Stimulated activated memory B cell treated with anti-CD40 and anti-IgM and Interleukin-4, amounts not matched to agents 10 μg/mL and 1 μg/mL and 100 μg/mL, for 72 hours (primary cell): ENCODE measurements at regions not wholly inside any gene's neighbourhood (a gene's known extent, or its start where the extent isn't known, plus 50 kb on each side); places are given as distances from the start of the nearest gene placed in this dataset.

ENCODE experiments used
- ATAC-seq: fragments of 150-1000 bp; cut with Tn5 transposase; 2 replicates; pipeline ENCODE4 v1.10.0; 2021
- H3K27ac Mint-ChIP-seq: one replicate; pipeline ENCODE4 v1.8.0; 2022; ENCODE audit warnings: mild to moderate bottlenecking, mixed read lengths
- H3K27me3 Mint-ChIP-seq: one replicate; pipeline ENCODE4 v1.8.0; 2022; ENCODE audit warnings: mixed read lengths
- H3K36me3 Mint-ChIP-seq: one replicate; pipeline ENCODE4 v1.8.0; 2022; ENCODE audit warnings: mixed read lengths
- H3K4me1 Mint-ChIP-seq: one replicate; pipeline ENCODE4 v1.8.0; 2022; ENCODE audit warnings: mixed read lengths
- H3K4me3 Mint-ChIP-seq: one replicate; pipeline ENCODE4 v1.8.0; 2022; ENCODE audit warnings: mild to moderate bottlenecking, moderate library complexity, mixed read lengths
- H3K9me3 Mint-ChIP-seq: one replicate; pipeline ENCODE4 v1.8.0; 2022; ENCODE audit warnings: mixed read lengths

DNA sequence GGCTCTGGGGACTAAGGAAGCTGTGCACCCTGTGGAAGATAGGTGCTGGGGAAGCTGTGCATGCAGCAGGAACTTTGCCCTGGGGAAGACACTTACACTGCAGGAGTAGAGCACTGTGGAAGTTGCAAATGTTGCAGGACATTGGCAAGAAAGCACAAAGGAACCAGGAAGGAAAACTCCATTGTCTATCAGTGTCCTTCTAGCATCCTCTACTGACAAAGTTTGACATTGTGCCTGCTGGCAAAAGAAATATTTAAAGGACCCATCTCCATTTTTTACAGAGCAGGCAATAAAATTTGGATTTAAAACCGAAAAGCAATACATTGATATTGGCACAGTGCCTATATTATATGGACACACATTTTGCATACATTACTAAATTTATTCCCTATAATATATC is 394.1 kb downstream of the PBX1 start:
- Mint-ChIP-seq H3K36me3 (no peaks in the 10 kb centered on the region), H3K9me3 (peaks cover 11% of the 10 kb centered on the region), H3K27ac (no peak overlapping the region), H3K4me1 (no peaks in the 10 kb centered on the region), H3K4me3 (no peak overlapping the region), H3K27me3 (no peaks in the 10 kb centered on the region)
- ATAC-seq: no peak

DNA sequence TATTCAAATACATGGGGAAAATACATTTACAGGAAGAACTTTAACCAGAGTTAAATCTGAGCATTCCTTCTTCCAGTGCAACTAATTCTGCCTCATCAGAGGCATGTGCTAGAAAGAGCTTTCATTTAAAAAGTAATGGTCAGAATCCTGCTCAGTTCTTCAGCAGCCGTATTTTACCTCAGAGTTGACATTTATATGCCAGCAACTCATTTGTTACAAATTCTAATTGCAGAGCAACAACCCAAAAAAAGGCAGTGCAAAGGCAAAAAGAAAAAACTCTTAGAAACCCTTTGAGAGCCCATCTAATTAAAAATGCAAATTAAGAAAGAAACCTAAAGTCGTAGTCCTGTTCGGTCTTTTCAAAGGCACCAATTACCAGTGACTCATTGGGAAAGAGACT is 392.5 kb downstream of the PBX1 start:
- H3K27ac Mint-ChIP-seq: no peak overlapping the region
- no peak overlapping the region for H3K4me3 Mint-ChIP-seq
- no peaks in the 10 kb centered on the region for H3K27me3 Mint-ChIP-seq
- peaks cover 10% of the 10 kb centered on the region for H3K9me3 Mint-ChIP-seq
- H3K36me3 Mint-ChIP-seq: no peaks in the 10 kb centered on the region
- no peaks in the 10 kb centered on the region for H3K4me1 Mint-ChIP-seq
- ATAC-seq: no peak

DNA sequence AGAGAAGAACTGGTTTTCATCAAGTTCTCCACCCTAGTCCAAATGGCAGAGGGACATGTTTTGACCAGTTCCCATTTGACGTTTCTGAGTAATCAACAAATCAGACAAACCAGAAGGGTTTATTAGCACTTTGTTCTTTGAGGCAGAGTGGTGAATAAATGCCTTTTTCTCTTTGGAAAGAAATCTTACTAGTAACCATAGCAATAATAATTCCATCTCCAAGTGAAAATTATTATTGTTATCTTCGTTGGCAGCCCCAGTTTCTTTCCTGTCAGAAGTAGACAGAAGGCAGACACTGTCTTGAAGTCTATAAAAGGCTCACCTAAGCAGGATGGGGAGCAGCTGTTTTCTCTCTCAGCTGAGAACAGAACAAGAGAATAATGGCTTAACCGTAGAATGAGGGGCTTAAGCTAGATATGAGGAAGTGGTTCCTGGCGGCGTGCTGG is 391.6 kb downstream of the PBX1 start:
- Mint-ChIP-seq H3K27me3 (no peaks in the 10 kb centered on the region), H3K27ac (no peak overlapping the region), H3K9me3 (peaks cover 10% of the 10 kb centered on the region), H3K4me3 (no peak overlapping the region), H3K4me1 (no peaks in the 10 kb centered on the region), H3K36me3 (no peaks in the 10 kb centered on the region)
- ATAC-seq: no peak

DNA sequence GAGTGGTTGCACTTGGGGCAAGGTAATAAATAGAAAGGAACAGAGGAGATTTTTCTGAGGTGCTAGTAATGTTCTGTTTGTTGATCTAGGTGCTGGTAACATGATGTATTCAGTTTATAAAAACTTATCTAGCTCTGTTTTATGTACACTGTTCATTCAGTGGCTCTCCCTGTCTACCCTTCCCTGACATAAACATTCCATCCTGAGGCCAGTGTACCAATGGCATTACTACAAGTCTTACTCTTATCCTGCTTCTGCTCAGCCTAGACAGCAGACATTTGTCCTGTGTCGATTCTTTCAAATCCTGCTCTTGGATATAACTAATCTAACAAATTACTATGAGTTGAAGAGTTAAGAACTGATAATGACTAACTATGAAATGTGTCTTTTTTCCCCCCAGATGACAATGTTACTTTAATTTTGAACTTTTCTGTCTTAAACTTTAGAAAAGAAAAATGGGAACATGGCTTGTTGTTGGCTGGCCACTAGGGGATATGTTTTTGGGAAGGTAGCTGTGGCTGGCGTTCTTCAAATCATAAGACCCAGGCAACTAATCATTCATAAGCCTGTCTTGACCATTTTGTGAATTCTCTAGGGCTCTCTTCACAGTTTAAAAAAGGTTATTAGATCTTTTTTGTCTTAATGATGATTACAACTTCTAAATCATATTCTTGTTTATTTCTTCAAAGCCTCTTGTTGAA is 390.9 kb downstream of the PBX1 start:
- H3K4me1 Mint-ChIP-seq: no peaks in the 10 kb centered on the region
- H3K36me3 Mint-ChIP-seq: no peaks in the 10 kb centered on the region
- H3K27me3 Mint-ChIP-seq: no peaks in the 10 kb centered on the region
- no peak overlapping the region for H3K4me3 Mint-ChIP-seq
- no peak for ATAC-seq
- H3K27ac Mint-ChIP-seq: no peak overlapping the region
- H3K9me3 Mint-ChIP-seq: peaks cover 10% of the 10 kb centered on the region

DNA sequence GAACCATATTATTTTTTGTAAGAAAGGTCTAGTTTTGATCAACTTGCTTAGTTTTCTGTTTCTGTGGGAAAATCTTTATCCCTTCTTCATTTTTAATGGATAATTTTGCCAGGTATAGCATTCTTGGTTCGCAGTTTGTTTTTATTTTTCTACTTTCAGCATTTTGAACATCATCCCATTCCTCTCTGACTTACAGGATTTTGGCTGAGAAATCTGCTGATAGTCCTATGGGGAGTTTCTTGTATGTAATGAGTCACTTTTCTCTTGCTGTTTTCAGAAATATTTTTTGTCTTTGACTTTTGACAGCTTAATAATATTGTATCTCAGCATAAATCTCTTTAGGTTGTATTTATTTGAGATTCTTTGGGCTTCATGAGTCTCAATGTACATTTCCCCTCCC is 389.1 kb downstream of the PBX1 start:
- Mint-ChIP-seq H3K9me3 (peaks cover 12% of the 10 kb centered on the region), H3K27ac (no peak overlapping the region), H3K4me1 (no peaks in the 10 kb centered on the region), H3K36me3 (no peaks in the 10 kb centered on the region), H3K4me3 (no peak overlapping the region), H3K27me3 (no peaks in the 10 kb centered on the region)
- no peak for ATAC-seq

DNA sequence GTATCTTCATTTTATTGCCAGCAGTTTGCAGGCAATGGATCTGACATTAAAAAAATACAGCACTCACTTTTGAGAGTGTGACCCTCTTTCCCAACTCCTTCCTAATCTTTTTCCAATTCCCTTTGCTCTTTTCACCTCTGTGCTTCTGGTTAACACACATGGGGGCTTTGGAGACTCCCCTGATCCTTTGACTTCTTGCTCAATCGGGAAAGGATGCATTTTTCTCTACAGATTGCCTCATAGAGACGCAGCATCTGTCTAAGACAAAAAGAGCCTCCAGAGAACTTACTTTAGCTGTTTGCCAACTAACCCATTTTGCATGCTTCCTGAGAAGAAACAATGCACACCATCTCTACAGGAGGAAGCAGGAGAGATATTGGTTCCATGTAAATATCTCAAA is 378.3 kb downstream of the PBX1 start:
- H3K9me3 Mint-ChIP-seq: peaks cover under 1% of the 10 kb centered on the region
- H3K36me3 Mint-ChIP-seq: no peaks in the 10 kb centered on the region
- H3K27ac Mint-ChIP-seq: no peak overlapping the region
- no peaks in the 10 kb centered on the region for H3K4me1 Mint-ChIP-seq
- no peaks in the 10 kb centered on the region for H3K27me3 Mint-ChIP-seq
- no peak for ATAC-seq
- no peak overlapping the region for H3K4me3 Mint-ChIP-seq

DNA sequence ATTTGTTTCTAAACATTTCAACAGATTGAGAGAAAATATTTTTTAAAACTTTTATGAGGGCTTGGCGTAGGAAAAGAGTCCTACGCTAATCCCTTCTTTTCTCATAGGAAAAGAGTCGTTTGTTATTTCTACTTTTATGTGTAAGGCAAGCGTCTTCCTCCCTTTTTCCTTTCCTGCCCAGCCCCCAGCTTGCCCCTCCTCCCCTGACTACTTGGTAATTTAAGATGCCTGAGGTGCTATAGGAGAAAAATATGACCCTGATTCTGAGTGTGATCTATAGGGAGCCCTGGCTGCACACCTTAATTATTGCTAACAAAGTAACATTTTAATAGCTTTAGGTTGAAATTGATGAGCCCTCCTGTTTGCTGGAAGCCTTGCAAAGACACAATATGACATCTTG is 373.6 kb downstream of the PBX1 start:
- no peak overlapping the region for H3K27ac Mint-ChIP-seq
- no peaks in the 10 kb centered on the region for H3K27me3 Mint-ChIP-seq
- no peak for ATAC-seq
- H3K9me3 Mint-ChIP-seq: peaks cover 2% of the 10 kb centered on the region
- no peaks in the 10 kb centered on the region for H3K36me3 Mint-ChIP-seq
- no peaks in the 10 kb centered on the region for H3K4me1 Mint-ChIP-seq
- H3K4me3 Mint-ChIP-seq: no peak overlapping the region

DNA sequence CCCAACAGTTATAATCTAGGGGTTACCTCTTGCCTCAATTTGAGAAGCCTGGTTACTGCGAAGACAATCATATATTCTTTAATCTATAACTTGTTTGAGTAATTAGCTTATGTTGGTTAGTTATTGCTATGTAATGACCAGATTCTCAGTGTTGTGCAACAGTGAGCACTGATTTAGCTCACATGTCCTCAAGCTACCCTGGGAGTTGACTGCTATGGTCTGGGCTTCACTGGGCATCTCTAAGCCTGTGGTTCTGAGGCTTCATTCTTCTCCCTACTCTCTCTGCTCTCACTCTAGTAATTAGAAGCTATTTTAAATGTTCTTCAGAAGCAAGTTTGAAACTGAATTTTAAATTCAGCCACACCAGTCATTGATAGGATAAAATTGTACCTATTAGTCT is 371.8 kb downstream of the PBX1 start:
- Mint-ChIP-seq H3K27ac (no peak overlapping the region), H3K36me3 (no peaks in the 10 kb centered on the region), H3K4me1 (no peaks in the 10 kb centered on the region), H3K27me3 (no peaks in the 10 kb centered on the region), H3K9me3 (peaks cover 2% of the 10 kb centered on the region), H3K4me3 (no peak overlapping the region)
- no peak for ATAC-seq

DNA sequence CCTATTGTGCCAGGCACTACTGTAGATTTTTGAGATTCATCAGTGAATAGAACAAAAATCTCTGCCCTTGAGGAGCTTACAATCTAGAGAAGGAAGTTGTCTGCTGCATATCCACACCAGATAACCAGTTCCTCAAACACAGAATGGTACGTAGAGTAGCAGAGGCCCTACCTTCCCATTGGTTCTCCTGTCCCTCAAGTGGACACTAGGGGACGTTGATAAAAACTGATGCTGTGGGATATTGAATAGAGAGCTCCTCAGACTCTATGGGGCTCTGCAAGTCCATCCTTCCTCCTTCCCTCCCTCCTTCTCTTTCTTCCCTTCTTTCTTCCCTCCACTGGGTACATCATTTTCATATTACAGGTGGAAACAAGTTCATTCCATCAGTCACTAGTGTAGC is 371.3 kb downstream of the PBX1 start:
- no peak for ATAC-seq
- Mint-ChIP-seq H3K27ac (no peak overlapping the region), H3K9me3 (peaks cover 2% of the 10 kb centered on the region), H3K4me1 (no peaks in the 10 kb centered on the region), H3K36me3 (no peaks in the 10 kb centered on the region), H3K4me3 (no peak overlapping the region), H3K27me3 (no peaks in the 10 kb centered on the region)

DNA sequence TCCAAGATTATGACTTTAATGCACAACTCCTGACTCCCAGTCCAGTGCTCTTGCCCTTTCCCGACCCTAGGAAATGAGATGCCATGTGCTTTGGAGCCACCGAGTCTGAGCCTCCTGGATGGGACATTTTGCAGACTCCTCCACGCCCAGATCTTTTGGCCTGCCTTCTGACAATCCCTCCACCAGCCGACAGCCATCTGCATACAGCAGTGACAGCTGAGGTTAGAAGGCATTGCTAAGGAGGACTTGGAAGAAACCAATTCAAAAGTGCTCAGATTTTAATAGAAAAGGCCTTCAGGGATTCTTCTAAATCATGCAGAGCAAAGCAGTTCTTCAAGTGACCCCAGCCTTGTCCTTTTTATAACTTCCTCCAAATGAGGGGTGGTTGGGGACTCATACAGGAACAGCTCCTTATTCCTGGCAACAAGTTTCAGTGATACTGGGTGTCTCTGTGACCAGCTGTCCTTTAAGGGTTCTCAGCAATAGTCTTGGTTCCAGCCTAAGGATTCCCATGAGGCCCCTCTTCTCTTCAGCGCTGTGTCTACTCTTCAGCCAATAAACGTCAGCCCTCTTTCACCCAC is 369.3 kb downstream of the PBX1 start:
- H3K27ac Mint-ChIP-seq: no peak overlapping the region

DNA sequence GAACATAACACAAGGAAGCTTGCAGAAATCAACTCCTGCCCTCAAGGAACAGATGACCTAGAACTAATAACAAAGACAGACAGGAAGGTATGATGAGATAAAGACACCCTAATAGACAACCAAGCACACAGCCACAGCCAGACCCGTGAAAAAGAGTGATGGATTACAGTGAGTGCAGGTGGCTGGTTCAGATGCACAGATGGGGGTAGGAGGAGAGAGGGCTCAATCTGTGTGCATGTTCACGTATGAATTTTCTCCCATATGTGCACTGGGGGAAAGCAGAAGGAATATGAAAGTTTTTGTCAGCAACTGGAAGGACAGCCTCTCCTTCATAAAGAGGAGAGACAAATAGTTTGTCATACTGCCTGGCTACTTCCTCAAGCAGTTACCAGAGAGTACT is 367.1 kb downstream of the PBX1 start:
- Mint-ChIP-seq H3K27ac (no peak overlapping the region), H3K36me3 (no peaks in the 10 kb centered on the region), H3K9me3 (peaks cover 2% of the 10 kb centered on the region)

More for the DNA sequence above, 369.3 kb downstream of the PBX1 start:
- Mint-ChIP-seq H3K4me3 (no peak overlapping the region), H3K9me3 (peaks cover 2% of the 10 kb centered on the region), H3K4me1 (no peaks in the 10 kb centered on the region), H3K36me3 (no peaks in the 10 kb centered on the region), H3K27me3 (no peaks in the 10 kb centered on the region)
- ATAC-seq: no peak

DNA sequence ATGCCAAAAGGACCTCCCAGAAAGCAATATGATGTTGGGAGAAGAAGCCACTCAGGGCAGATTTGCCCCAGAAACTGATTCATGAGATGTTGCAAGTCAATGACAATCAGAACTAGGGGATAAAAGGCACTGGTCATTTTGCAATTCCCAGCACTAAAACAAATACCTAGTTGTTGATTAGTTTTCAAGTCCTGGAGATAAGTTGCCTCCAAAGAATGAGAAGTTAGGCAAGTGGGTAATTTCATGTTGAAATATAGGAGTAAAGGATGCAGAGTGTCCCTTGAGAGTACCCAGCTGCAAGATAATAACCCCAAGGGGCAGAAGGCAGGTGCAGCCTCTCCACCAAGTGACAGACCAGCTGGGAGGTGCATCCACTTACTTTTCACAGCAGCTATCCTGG is 363.6 kb downstream of the PBX1 start:
- Mint-ChIP-seq H3K4me1 (no peaks in the 10 kb centered on the region), H3K27me3 (no peaks in the 10 kb centered on the region), H3K27ac (no peak overlapping the region), H3K4me3 (no peak overlapping the region), H3K9me3 (no peaks in the 10 kb centered on the region), H3K36me3 (no peaks in the 10 kb centered on the region)
- ATAC-seq: no peak

More for the DNA sequence above, 367.1 kb downstream of the PBX1 start:
- Mint-ChIP-seq H3K4me3 (no peak overlapping the region), H3K27me3 (no peaks in the 10 kb centered on the region), H3K4me1 (no peaks in the 10 kb centered on the region)
- ATAC-seq: peak; percentile 28

DNA sequence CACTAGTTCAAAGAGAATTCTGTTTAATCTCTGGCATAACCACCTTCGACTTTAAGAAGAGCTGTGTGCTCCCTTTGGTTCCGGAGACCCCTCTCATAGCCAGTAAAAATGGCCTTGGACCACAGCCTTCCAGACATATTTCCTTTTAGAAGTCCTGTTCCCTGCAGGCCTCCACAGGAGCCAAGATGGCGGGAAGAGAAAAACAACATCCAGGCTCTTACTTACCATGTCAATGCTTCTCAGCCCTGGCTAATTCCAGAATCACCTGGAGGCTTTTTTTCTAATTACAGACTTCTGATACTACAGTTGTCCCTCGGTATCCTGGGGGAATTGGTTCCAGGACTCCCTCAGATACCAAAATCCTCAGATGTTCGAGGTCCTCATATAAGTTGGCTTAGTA is 362.5 kb downstream of the PBX1 start:
- Mint-ChIP-seq H3K9me3 (no peaks in the 10 kb centered on the region), H3K27me3 (no peaks in the 10 kb centered on the region), H3K27ac (no peak overlapping the region), H3K36me3 (no peaks in the 10 kb centered on the region), H3K4me3 (no peak overlapping the region), H3K4me1 (no peaks in the 10 kb centered on the region)
- ATAC-seq: no peak

DNA sequence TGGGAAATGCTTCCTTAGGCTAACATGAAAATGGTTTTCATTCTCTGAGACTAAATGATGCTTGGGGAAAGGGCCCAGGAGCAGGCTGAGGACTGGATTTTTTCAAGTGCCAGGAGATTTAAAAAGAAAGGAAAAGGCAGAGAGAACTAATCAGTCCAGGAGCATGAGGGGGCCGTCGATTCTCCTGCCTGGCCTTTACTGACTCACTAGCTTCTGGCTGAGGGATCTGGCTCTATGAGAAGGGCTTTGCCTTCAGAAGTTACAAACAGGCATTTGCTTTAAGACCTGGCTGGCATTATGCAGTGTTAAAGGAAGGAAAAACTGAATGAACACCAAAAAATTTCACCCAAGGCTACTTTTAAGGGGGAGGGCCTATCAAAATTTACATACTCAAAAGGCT is 359.2 kb downstream of the PBX1 start:
- Mint-ChIP-seq H3K4me3 (no peak overlapping the region), H3K9me3 (no peaks in the 10 kb centered on the region), H3K4me1 (no peaks in the 10 kb centered on the region), H3K27ac (no peak overlapping the region), H3K36me3 (no peaks in the 10 kb centered on the region), H3K27me3 (no peaks in the 10 kb centered on the region)
- no peak for ATAC-seq

DNA sequence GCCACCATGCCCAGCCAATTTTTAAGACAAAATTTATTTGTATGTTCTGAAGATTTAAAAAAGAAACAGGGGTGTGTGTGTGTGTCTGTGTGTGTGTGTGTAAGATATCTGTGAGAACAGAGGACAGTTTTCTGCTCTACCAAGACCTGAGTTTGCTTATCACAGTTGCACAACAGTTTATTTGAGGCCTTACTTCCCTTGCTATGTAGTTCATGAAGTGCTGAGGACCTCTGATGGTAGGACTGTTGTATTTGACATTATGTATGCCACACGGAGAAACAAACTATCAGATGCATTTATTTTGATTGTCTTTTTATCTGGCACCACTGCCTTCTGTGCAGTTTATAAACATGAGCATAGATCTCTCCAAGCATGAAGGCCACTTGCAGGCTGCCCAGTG is 355.2 kb downstream of the PBX1 start:
- Mint-ChIP-seq H3K4me3 (no peak overlapping the region), H3K4me1 (no peaks in the 10 kb centered on the region), H3K36me3 (no peaks in the 10 kb centered on the region), H3K27ac (no peak overlapping the region), H3K9me3 (no peaks in the 10 kb centered on the region), H3K27me3 (no peaks in the 10 kb centered on the region)
- no peak for ATAC-seq

DNA sequence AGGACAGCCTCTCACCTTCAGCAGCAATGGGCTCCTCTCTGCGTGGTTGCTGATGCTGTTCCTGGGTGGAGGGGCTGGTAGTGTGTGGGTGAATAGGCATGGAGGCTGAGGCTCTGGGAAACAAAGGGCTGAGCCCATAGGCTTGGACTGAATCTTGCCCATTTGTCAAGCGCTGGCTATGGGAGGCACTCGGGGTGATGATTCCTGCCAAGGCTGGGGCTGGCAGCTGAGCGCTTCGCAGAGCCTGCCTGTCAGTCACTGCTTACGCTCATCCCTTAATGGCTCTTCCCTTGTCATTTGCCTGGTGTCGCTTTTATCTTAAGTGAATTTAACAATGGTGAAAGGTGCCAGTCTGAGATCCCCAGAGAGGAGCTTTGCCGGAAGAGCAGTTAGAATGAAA is 353.3 kb downstream of the PBX1 start:
- Mint-ChIP-seq H3K9me3 (no peaks in the 10 kb centered on the region), H3K4me3 (no peak overlapping the region), H3K36me3 (no peaks in the 10 kb centered on the region), H3K27ac (no peak overlapping the region), H3K4me1 (no peaks in the 10 kb centered on the region), H3K27me3 (no peaks in the 10 kb centered on the region)
- ATAC-seq: no peak
